IMR-90 (cell line): ENCODE measurements at regions not wholly inside any gene's neighbourhood (a gene's known extent, or its start where the extent isn't known, plus 50 kb on each side); places are given as distances from the start of the nearest gene placed in this dataset.

Experiments
- ATAC-seq: fragments of 200-7000 bp; cut with Tn5 transposase; 2 replicates; pipeline ENCODE4 v1.9.1; 2020; ENCODE audit warnings: low read depth, mild to moderate bottlenecking, moderate library complexity
- BruUV-seq: library from RNA; stranded (reverse); fragments of 400-500 nt; replicated peaks from 2 replicates; lab custom pipeline; 2021; lab: Mats Ljungman, UMichigan
- CTCF ChIA-PET: fragments of 300-600 bp; formaldehyde crosslinking; extraction: SDS; loops from one replicate; lab custom pipeline; 2021; ENCODE audit warnings: antibody characterized with exemption; lab: Yijun Ruan, JAX
- POLR2A ChIA-PET: fragments of 300-600 bp; sonication (Branson Sonifier 250); formaldehyde crosslinking; loops from one replicate; lab custom pipeline; 2022; ENCODE audit warnings: antibody characterized with exemption; ENCODE audit not compliant: unreplicated experiment; lab: Charles Lee
- DNase-seq: peaks from one replicate; pipeline ENCODE4 v3.0.0; 2013
- H2AFZ ChIP-seq: replicated peaks from 2 replicates; pipeline ENCODE3; 2013; ENCODE audit warnings: low read length, mild to moderate bottlenecking; ENCODE audit not compliant: poor library complexity
- H2AK5ac ChIP-seq: 2 replicates; pipeline ENCODE4 v1.6.1; 2013; ENCODE audit warnings: low read depth, low read length, inconsistent platforms
- H2AK9ac ChIP-seq: replicated peaks from 2 replicates; pipeline ENCODE3; 2013; ENCODE audit warnings: mild to moderate bottlenecking, low read depth, low read length, moderate library complexity; ENCODE audit not compliant: poor library complexity
- H2BK120ac ChIP-seq: 2 replicates; pipeline ENCODE4 v1.6.1; 2013; ENCODE audit warnings: low read depth, low read length, inconsistent platforms
- H2BK15ac ChIP-seq: 3 replicates; pipeline ENCODE4 v1.6.1; 2013; ENCODE audit warnings: low read depth, low read length, inconsistent platforms
- H2BK20ac ChIP-seq: 2 replicates; pipeline ENCODE4 v1.6.1; 2013; ENCODE audit warnings: low read depth, mild to moderate bottlenecking, inconsistent platforms, low read length, moderate library complexity
- H2BK5ac ChIP-seq: 2 replicates; pipeline ENCODE4 v1.6.1; 2013; ENCODE audit warnings: mild to moderate bottlenecking, low read depth, low read length, inconsistent platforms; ENCODE audit not compliant: poor library complexity, severe bottlenecking
- H3K14ac ChIP-seq: replicated peaks from 2 replicates; pipeline ENCODE4 v1.6.1; 2013; ENCODE audit warnings: low read depth, low read length, inconsistent platforms
- H3K18ac ChIP-seq: 2 replicates; pipeline ENCODE4 v1.6.1; 2013; ENCODE audit warnings: low read depth, low read length, control low read depth
- H3K23ac ChIP-seq: 2 replicates; pipeline ENCODE4 v1.6.1; 2013; ENCODE audit warnings: low read depth, low read length, inconsistent platforms
- H3K27ac ChIP-seq: 2 replicates; pipeline ENCODE4 v1.5.1; 2013; ENCODE audit warnings: mild to moderate bottlenecking, control low read depth, low read length; ENCODE audit not compliant: insufficient read depth
- H3K27me3 ChIP-seq: 2 replicates; pipeline ENCODE4 v1.6.1; 2013; ENCODE audit warnings: low read length; ENCODE audit not compliant: control insufficient read depth, insufficient read depth
- H3K36me3 ChIP-seq: 2 replicates; pipeline ENCODE4 v1.6.1; 2013; ENCODE audit warnings: low read length, mixed read lengths; ENCODE audit not compliant: control insufficient read depth, insufficient read depth
- H3K4ac ChIP-seq: 2 replicates; pipeline ENCODE4 v1.6.1; 2013; ENCODE audit warnings: low read depth, low read length, inconsistent platforms
- H3K4me1 ChIP-seq: 2 replicates; pipeline ENCODE4 v1.6.1; 2013; ENCODE audit warnings: low read length, mixed read lengths; ENCODE audit not compliant: control insufficient read depth, insufficient read depth
- H3K4me2 ChIP-seq: 2 replicates; pipeline ENCODE4 v1.6.1; 2013; ENCODE audit warnings: low read depth, mild to moderate bottlenecking, control low read depth, low read length, moderate library complexity
- H3K4me3 ChIP-seq: 2 replicates; pipeline ENCODE4 v1.5.1; 2013; ENCODE audit warnings: low read depth, mild to moderate bottlenecking, control low read depth, low read length, moderate library complexity; ENCODE audit not compliant: insufficient read depth
- H3K56ac ChIP-seq: 2 replicates; pipeline ENCODE4 v1.6.1; 2013; ENCODE audit warnings: low read length, inconsistent platforms; ENCODE audit not compliant: insufficient read depth; ENCODE audit errors: extremely low read depth
- H3K79me1 ChIP-seq, 2 experiments: 2 replicates each; pipeline ENCODE4 v1.6.1; 2013; ENCODE audit warnings: low read length in 2 of 2, inconsistent platforms in 1 of 2, low read depth in 1 of 2
- H3K9ac ChIP-seq: 2 replicates; pipeline ENCODE4 v1.6.1; 2013; ENCODE audit warnings: low read depth, low read length, control low read depth
- H3K9me1 ChIP-seq: 2 replicates; pipeline ENCODE4 v1.6.1; 2013; ENCODE audit warnings: low read length, inconsistent platforms; ENCODE audit not compliant: insufficient read depth
- H3K9me3 ChIP-seq: 2 replicates; pipeline ENCODE4 v1.6.1; 2013; ENCODE audit warnings: low read length; ENCODE audit not compliant: control insufficient read depth, insufficient read depth
- H4K20me1 ChIP-seq: 2 replicates; pipeline ENCODE4 v1.6.1; 2013; ENCODE audit warnings: low read length, inconsistent platforms; ENCODE audit not compliant: insufficient read depth
- H4K5ac ChIP-seq: 2 replicates; pipeline ENCODE4 v1.6.1; 2013; ENCODE audit warnings: mild to moderate bottlenecking, low read depth, low read length, control low read depth
- H4K8ac ChIP-seq, 2 experiments: 2 replicates each; pipeline ENCODE4 v1.6.1; 2013; ENCODE audit warnings: low read depth in 2 of 2, low read length in 2 of 2, control low read depth in 1 of 2, inconsistent platforms in 1 of 2
- H4K91ac ChIP-seq: 2 replicates; pipeline ENCODE4 v1.6.1; 2013; ENCODE audit warnings: low read depth, low read length, inconsistent platforms; ENCODE audit not compliant: insufficient read depth
- BHLHE40 ChIP-seq: fragments of 150-350 bp; IDR thresholded peaks from 2 replicates; pipeline ENCODE4 v1.6.1; 2016; ENCODE audit warnings: mild to moderate bottlenecking, low read depth, low read length
- CEBPB ChIP-seq: IDR thresholded peaks from 2 replicates; pipeline ENCODE4 v1.6.1; 2012; ENCODE audit warnings: low read depth, low read length, improper control_type of control experiment
- CHD1 ChIP-seq: IDR thresholded peaks from 2 replicates; pipeline ENCODE4 v1.6.1; 2012; ENCODE audit warnings: low read depth, low read length, improper control_type of control experiment
- CTCF ChIP-seq: conservative IDR thresholded peaks from 2 replicates; pipeline ENCODE4 v1.5.1; 2012; ENCODE audit warnings: mild to moderate bottlenecking, low read depth, low read length, improper control_type of control experiment
- ELK1 ChIP-seq: fragments of 150-350 bp; IDR thresholded peaks from 2 replicates; pipeline ENCODE4 v1.6.1; 2016; ENCODE audit warnings: low read depth, mild to moderate bottlenecking, low read length, moderate library complexity, borderline replicate concordance
- FOS ChIP-seq: fragments of 150-350 bp; IDR thresholded peaks from 2 replicates; pipeline ENCODE4 v1.6.1; 2016; ENCODE audit warnings: low read depth, low read length
- MAFK ChIP-seq: IDR thresholded peaks from 2 replicates; pipeline ENCODE4 v1.6.1; 2012; ENCODE audit warnings: low read depth, low read length, improper control_type of control experiment
- MAZ ChIP-seq: IDR thresholded peaks from 2 replicates; pipeline ENCODE4 v1.6.1; 2012; ENCODE audit warnings: low read depth, mild to moderate bottlenecking, low read length, improper control_type of control experiment, moderate library complexity, borderline replicate concordance
- MXI1 ChIP-seq: IDR thresholded peaks from 2 replicates; pipeline ENCODE4 v1.6.1; 2012; ENCODE audit warnings: low read depth, mild to moderate bottlenecking, low read length, moderate library complexity, borderline replicate concordance
- NFE2L2 ChIP-seq: fragments of 150-350 bp; IDR thresholded peaks from 2 replicates; pipeline ENCODE4 v1.6.1; 2016; ENCODE audit warnings: low read depth, mild to moderate bottlenecking, low read length
- POLR2A ChIP-seq: IDR thresholded peaks from 2 replicates; pipeline ENCODE4 v1.6.1; 2012; ENCODE audit warnings: mild to moderate bottlenecking, low read depth, low read length
- RAD21 ChIP-seq: IDR thresholded peaks from 2 replicates; pipeline ENCODE4 v1.6.1; 2012; ENCODE audit warnings: low read length, improper control_type of control experiment
- RCOR1 ChIP-seq: IDR thresholded peaks from 2 replicates; pipeline ENCODE4 v1.6.1; 2012; ENCODE audit warnings: mild to moderate bottlenecking, low read length, improper control_type of control experiment; ENCODE audit not compliant: insufficient replicate concordance
- RFX5 ChIP-seq: IDR thresholded peaks from 2 replicates; pipeline ENCODE4 v1.8.0; 2012; ENCODE audit warnings: low read depth, mild to moderate bottlenecking, low read length, moderate library complexity
- SMC3 ChIP-seq: fragments of 150-350 bp; IDR thresholded peaks from 2 replicates; pipeline ENCODE4 v1.6.1; 2016; ENCODE audit warnings: low read depth, mild to moderate bottlenecking, antibody characterized with exemption, low read length, moderate library complexity
- USF2 ChIP-seq: fragments of 150-350 bp; IDR thresholded peaks from 2 replicates; pipeline ENCODE4 v1.6.1; 2017; ENCODE audit warnings: mild to moderate bottlenecking, antibody characterized with exemption, low read length, low read depth
- WGBS, 2 experiments: methylation state at CpG; one replicate each; pipeline versions ENCODE4 v1.1.5 to v1.1.7; 2013; ENCODE audit warnings: missing lambda C conversion rate in 2 of 2; ENCODE audit not compliant: insufficient read length in 1 of 2; ENCODE audit errors: extremely low coverage in 2 of 2; 5-methylcytosine and 5-hydroxymethylcytosine counted together
- dilution Hi-C: fragments of 300-500 bp; cut with HindIII; formaldehyde crosslinking; loops from one replicate; pipeline ENCODE4 v1.14.3; 2018; ENCODE audit warnings: low sequenced_read_pairs; ENCODE audit not compliant: unreplicated experiment
- in situ Hi-C: fragments of 300-500 bp; cut with MboI; formaldehyde crosslinking; loops from 3 replicates; pipeline ENCODE4 v1.14.3; 2019; ENCODE audit warnings: low sequenced_read_pairs, inconsistent platforms, mixed read lengths
- intact Hi-C: fragments of 100-400 bp; cut with micrococcal nuclease; formaldehyde crosslinking; loops from 2 replicates; pipeline ENCODE4 v1.10.0; 2022

GRCh38 chr18:28805491-28805890 is 628.6 kb upstream of the CDH2 start:
- no peak overlapping the region for H2BK15ac ChIP-seq
- H3K4me1 ChIP-seq: peaks cover 2% of the 10 kb centered on the region; the same call in 1 of the 2 replicates
- H3K9me3 ChIP-seq: peaks cover 5% of the 10 kb centered on the region; the same call in 1 of the 2 replicates
- no peak overlapping the region for H4K8ac ChIP-seq
- no peak overlapping the region for H3K18ac ChIP-seq
- intact Hi-C loops: no loop called here
- H2AK5ac ChIP-seq: no peak overlapping the region
- no peak overlapping the region for H2AFZ ChIP-seq
- H3K9ac ChIP-seq: no peak overlapping the region
- in situ Hi-C loops: no loop called here
- H3K23ac ChIP-seq: no peak overlapping the region
- no peak overlapping the region for H3K4ac ChIP-seq
- no peak overlapping the region for H2BK20ac ChIP-seq
- ChIA-PET CTCF (interaction anchor here (0.5 kb wide), 1 partner anchor 95 kb away, joined by 3 read pairs; no protein-coding TSS in a partner anchor), POLR2A (no interaction called here)
- H3K27ac ChIP-seq: no peak overlapping the region
- DNase-seq (no peak), ATAC-seq (no peak)
- no peak overlapping the region for H2AK9ac ChIP-seq
- H3K36me3 ChIP-seq: no peaks in the 10 kb centered on the region
- H3K56ac ChIP-seq: no peak overlapping the region
- dilution Hi-C loops: no loop called here
- no peak overlapping the region for H4K91ac ChIP-seq
- BruUV-seq: no TSS peak
- H3K14ac ChIP-seq: no peak overlapping the region
- H3K9me1 ChIP-seq: peaks cover 4% of the 10 kb centered on the region
- WGBS, 2 experiments: no CpG with 5 or more reads among the region's 1 CpG
- no peaks in the 10 kb centered on the region for H4K20me1 ChIP-seq
- no peaks in the 10 kb centered on the region for H3K27me3 ChIP-seq
- H2BK5ac ChIP-seq: no peak overlapping the region
- no peak overlapping the region for H3K4me3 ChIP-seq
- H3K4me2 ChIP-seq: no peak overlapping the region
- no peak for TF ChIP-seq FOS
- no peak for TF ChIP-seq MAFK
- TF ChIP-seq RCOR1: no peak
- TF ChIP-seq BHLHE40: no peak
- no peak for TF ChIP-seq CHD1
- no peak for TF ChIP-seq RAD21
- no peak for TF ChIP-seq POLR2A
- no peak for TF ChIP-seq SMC3
- no peak for TF ChIP-seq MXI1
- TF ChIP-seq NFE2L2: no peak
- TF ChIP-seq RFX5: no peak
- TF ChIP-seq USF2: no peak
- TF ChIP-seq CEBPB: no peak
- TF ChIP-seq CTCF: no peak
- TF ChIP-seq MAZ: no peak
- no peak for TF ChIP-seq ELK1
- no peak overlapping the region for H4K5ac ChIP-seq
- H3K79me1 ChIP-seq: no peaks in the 10 kb centered on the region
- H2BK120ac ChIP-seq: no peak overlapping the region
